ENCODE measurements at regions not wholly inside any gene's neighbourhood (a gene's known extent, or its start where the extent isn't known, plus 50 kb on each side); places are given as distances from the start of the nearest gene placed in this dataset.

DNA sequence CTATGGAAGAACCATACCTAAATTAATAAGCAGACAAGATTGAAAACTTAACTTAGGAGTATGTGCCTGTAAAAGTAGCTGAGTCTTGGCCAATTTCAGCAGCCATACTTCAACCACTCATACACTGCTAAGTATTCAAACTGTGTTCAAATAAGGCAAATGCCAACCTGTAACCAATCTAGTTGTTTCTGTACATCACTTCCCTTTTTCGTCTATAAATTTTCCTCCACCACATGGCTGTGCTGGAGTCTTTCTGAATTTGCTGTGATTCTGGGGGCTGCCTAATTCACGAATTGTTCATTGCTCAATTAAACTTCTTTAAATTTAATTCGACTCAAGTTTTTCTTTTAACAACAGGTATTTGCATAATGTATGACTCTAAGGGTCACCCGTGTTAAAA lies 184.4 kb downstream of the PLK2 start:
- no peaks in the 10 kb centered on the region for H3K9me3 ChIP-seq
- TF ChIP-seq, protein P1, sequence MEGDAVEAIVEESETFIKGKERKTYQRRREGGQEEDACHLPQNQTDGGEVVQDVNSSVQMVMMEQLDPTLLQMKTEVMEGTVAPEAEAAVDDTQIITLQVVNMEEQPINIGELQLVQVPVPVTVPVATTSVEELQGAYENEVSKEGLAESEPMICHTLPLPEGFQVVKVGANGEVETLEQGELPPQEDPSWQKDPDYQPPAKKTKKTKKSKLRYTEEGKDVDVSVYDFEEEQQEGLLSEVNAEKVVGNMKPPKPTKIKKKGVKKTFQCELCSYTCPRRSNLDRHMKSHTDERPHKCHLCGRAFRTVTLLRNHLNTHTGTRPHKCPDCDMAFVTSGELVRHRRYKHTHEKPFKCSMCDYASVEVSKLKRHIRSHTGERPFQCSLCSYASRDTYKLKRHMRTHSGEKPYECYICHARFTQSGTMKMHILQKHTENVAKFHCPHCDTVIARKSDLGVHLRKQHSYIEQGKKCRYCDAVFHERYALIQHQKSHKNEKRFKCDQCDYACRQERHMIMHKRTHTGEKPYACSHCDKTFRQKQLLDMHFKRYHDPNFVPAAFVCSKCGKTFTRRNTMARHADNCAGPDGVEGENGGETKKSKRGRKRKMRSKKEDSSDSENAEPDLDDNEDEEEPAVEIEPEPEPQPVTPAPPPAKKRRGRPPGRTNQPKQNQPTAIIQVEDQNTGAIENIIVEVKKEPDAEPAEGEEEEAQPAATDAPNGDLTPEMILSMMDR (IDR thresholded peaks at IDR 0.05; ENCODE audit: low read depth, low read length) = no peak
- DNase-seq = no peak
- no peaks in the 10 kb centered on the region for H3K36me3 ChIP-seq
- H3K4me3 ChIP-seq (ENCODE audit: low read depth, low read length) = no peak overlapping the region
- no peaks in the 10 kb centered on the region for H3K4me1 ChIP-seq
- no peaks in the 10 kb centered on the region for H3K27me3 ChIP-seq

DNA sequence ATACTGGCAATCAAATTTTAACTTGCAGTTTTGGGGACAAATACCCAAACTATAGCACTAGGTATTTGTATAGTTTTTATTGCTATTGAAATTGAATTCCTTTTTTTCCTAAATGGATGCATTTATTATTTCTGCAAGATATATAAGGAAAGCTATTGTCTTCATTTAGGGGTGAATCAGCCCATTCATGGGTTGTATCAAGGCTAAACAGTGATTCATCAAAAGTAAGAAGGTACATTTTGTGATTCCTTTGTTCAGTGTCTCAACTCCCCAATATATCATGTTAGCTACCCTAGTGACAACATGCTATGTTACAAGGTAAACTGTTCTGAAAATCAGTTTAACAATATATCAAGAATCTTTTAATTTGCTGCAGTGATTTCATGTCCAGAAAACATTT lies 185.7 kb downstream of the PLK2 start:
- H3K9me3 ChIP-seq = no peaks in the 10 kb centered on the region
- no peaks in the 10 kb centered on the region for H3K27me3 ChIP-seq
- TF ChIP-seq, protein P1 (IDR thresholded peaks at IDR 0.05; ENCODE audit: low read depth, low read length) = no peak
- H3K36me3 ChIP-seq = no peaks in the 10 kb centered on the region
- no peaks in the 10 kb centered on the region for H3K4me1 ChIP-seq
- no peak overlapping the region for H3K4me3 ChIP-seq (ENCODE audit: low read depth, low read length)
- no peak for DNase-seq

DNA sequence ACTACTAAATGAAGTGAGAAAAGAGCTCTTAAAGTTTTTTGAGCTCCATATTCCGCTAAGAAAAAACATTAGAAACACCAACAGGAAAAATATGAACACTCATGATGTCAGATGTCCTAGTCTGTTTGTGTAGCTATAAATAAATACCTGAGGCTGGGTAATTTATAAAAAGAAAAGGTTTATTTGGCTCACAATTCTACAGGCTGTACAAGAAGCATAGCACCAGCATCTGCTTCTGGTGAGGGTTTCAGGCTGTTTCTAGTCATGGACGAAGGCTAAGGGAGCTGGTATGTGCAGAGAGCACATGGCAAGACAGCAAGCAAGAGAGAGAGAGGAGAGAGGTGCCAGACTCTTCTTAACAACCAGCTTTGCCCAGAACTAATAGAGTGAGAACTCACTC lies 186.2 kb downstream of the PLK2 start:
- Histone ChIP-seq H3K4me1 (no peaks in the 10 kb centered on the region), H3K27me3 (no peaks in the 10 kb centered on the region), H3K4me3 (ENCODE audit: low read depth, low read length) (no peak overlapping the region), H3K9me3 (no peaks in the 10 kb centered on the region), H3K36me3 (no peaks in the 10 kb centered on the region)
- no peak for DNase-seq
- TF ChIP-seq, protein P1 (IDR thresholded peaks at IDR 0.05; ENCODE audit: low read depth, low read length) = no peak

DNA sequence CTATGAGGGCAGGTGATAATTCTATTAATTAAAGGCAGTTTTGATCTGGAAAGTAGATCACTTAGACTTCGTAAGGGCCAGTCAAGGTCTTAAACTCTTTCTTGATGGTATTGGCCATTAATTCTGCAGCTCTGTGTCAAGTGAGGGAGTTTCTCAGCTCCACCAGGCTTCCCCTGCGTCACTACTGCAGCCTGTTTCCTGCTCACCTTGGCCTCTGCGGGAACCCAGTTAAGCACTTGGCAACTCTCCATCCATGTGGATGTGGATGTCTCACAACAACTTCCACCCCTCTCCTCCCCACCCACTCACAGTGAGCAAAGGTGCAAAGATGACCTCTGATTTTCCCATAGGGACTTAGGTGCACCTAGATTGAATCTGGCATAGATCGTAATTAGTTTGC lies 191.6 kb downstream of the PLK2 start:
- H3K4me3 ChIP-seq (ENCODE audit: low read depth, low read length) = no peak overlapping the region
- DNase-seq = no peak
- no peaks in the 10 kb centered on the region for H3K27me3 ChIP-seq
- H3K4me1 ChIP-seq = no peaks in the 10 kb centered on the region
- TF ChIP-seq, protein P1 (IDR thresholded peaks at IDR 0.05; ENCODE audit: low read depth, low read length) = no peak
- H3K9me3 ChIP-seq = no peaks in the 10 kb centered on the region
- H3K36me3 ChIP-seq = no peaks in the 10 kb centered on the region

DNA sequence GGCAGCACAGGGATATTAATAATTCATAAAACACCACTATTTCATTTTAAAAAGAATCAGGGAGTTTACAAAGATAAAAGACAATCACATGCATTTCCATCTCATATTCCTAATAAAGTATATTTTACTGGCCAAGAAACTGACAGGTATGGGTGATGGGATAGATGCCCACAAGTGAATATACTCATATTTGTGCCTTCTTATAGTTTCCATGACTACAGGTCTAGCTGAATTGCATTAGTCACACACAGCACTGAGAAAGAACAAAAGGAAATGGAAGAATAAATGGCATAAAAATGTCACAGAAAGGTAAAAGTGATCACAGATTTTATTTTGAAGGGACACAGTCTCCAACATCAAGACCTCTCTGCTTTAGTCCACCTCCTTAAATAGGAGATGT lies 193.5 kb downstream of the PLK2 start:
- Histone ChIP-seq H3K36me3 (no peaks in the 10 kb centered on the region), H3K4me3 (ENCODE audit: low read depth, low read length) (no peak overlapping the region), H3K9me3 (no peaks in the 10 kb centered on the region), H3K27me3 (no peaks in the 10 kb centered on the region), H3K4me1 (no peaks in the 10 kb centered on the region)
- DNase-seq = no peak
- TF ChIP-seq, protein P1 (IDR thresholded peaks at IDR 0.05; ENCODE audit: low read depth, low read length) = no peak

DNA sequence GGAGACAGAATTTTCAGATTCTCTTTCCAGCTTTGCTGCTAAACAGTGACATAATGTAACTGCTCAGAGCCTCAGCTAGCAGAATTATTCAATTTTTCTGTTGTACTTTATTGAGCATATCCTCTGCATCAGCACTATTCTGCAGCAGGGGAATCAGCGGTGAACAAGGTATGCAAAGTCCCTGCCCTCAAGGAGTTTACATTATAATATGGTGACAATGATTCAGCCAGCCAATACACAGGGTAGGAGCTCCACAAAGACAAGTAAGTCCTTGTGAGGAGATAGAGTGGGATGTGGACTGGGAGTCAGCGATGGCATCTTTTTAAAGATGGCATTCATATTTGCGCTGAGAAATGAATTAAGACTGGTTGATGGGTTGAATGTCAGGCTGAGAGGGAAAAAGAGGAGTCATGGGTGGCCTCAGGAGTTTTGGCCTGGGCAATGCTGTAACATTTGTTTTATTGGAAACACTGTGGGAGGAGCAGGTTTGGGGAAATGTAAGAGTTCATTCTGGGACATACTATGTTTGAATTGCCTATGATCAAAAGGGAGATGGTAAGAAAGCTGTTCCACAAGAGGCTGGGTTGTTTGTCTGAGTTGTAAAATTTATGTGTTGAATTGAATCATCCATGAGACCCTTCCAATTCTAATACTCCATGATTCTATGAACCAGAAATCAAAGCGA lies 194.5 kb downstream of the PLK2 start:
- TF ChIP-seq, protein P1 (IDR thresholded peaks at IDR 0.05; ENCODE audit: low read depth, low read length) = no peak
- no peaks in the 10 kb centered on the region for H3K9me3 ChIP-seq
- DNase-seq = no peak
- no peak overlapping the region for H3K4me3 ChIP-seq (ENCODE audit: low read depth, low read length)
- no peaks in the 10 kb centered on the region for H3K36me3 ChIP-seq
- no peaks in the 10 kb centered on the region for H3K4me1 ChIP-seq
- no peaks in the 10 kb centered on the region for H3K27me3 ChIP-seq
